HG03432 (cell line): ENCODE measurements at regions not wholly inside any gene's neighbourhood (a gene's known extent, or its start where the extent isn't known, plus 50 kb on each side); places are given as distances from the start of the nearest gene placed in this dataset.

ENCODE experiments used
- ATAC-seq: cut with Tn5 transposase; IDR thresholded peaks from one replicate; pipeline ENCODE4 v1.9.1; 2021; ENCODE audit warnings: mild to moderate bottlenecking, moderate library complexity; ENCODE audit not compliant: unreplicated experiment

DNA sequence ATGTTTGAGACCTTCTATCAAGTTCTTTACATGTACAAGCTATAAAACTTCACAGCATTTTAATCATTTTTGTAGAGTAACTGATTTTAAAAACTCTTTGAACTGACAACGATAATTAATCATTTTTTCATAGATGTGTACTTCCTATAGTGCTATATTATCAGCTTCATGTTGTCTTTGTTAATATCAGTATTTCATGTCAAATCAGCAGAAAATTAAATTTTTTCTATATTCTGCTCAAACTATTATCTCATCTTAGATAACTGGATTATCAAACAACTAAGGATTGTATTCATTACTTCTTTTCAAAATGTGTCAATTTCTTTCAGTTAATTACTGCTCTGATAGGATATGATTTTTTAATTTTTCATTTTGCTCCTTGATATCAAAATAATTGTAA is 214.6 kb upstream of the RGS18 start:
- no peak for ATAC-seq

DNA sequence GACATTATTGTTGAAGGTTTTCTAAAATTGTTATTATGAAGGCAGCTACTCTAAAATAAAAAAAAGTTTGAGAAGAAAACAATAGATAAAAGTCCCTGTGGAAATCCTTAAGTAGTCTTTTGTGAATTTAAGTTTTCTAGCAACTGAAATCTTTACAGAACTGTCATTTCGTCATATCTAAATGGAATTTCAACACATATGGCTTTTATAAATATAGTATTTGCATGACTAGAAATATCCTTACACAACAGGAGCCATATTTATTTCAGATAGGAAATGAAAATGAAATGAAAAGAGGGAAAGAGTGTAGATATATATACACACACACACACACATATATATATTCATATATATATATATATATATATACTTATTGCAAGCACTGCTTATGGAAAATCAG is 204.7 kb upstream of the RGS18 start:
- ATAC-seq = no peak

DNA sequence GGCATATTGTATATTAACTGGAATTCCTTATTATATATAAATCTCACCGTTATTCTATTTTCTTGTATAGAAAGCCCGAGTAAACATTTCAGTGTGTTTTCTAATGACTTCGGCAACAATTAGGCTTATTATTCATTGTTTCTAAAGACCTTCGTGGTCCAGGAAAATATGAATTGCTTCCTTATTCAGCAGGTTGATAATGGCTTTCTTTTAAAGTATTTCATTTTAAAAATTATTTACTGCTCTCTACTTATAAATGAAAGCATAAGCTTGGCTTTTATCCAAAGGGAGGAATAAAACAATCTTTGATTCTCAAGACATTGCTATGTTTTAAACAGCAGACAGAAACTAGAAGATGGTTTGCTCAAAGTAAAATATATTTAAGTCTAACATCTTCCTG is 198.4 kb upstream of the RGS18 start:
- no peak for ATAC-seq

DNA sequence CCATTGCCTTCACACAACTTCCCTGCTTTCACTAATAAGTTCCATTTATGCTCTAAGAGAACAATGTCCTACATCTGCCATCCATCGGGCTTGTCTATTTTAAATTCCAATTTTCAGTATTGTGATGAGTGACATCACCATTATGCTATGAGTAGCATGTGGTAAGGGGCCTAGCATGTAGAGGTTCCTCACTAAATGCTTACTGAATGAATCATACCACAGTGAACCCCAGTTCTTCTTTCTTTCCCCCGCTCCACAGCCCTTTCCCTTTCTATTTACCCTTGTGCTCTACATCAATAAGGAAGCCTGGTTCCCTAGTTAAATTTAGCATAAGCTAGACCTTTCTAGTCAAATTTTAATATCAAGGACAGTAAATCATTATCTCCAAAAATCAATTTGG is 195.0 kb upstream of the RGS18 start:
- no peak for ATAC-seq

DNA sequence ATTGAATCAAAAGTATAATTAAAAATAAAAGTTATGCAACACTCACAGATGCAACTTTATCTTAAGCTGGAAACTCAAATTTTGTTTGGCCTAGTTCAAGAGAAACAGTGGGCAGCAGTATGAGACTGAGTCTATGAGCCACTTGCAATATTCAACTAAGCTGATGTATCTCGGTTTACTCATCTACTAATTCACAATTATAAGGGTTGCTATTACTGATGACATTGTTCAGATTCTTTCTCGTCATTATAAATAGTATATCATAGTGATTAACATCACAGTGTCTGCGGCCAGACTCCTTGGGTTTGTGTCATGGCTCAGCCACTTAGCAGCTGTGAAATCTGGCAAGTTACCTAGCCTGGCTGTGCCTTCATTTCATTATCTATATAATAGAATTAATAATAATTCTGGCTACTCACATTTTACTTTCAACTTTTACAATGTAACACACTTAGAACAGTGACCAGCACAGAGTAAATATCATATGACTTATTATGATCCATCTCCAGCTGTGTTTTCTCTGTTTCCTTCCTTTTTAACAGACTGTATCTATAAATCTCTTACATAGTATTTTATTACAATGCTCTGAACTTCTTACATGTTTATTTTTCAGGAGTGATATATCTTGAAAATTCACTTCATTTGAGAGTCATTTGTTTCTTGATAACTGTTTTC is 194.3 kb upstream of the RGS18 start:
- no peak for ATAC-seq

DNA sequence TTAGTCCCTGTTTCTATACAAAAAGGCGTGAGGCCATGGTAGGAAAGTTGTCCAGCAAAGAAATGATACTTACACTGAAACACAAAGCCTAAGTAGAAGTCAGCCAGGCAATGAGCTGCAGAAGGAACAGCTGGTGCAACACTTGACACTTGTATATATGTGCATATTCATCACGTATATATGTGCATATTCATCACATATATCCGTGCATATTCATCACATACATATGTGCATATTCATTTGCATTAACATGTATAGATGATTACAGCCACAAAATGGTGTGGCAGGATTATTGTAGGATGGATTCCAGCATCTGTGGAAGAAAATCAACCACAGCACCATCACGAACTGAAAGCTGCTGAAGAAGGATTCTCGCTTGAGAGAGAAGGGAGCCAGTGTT is 189.0 kb upstream of the RGS18 start:
- ATAC-seq = no peak

DNA sequence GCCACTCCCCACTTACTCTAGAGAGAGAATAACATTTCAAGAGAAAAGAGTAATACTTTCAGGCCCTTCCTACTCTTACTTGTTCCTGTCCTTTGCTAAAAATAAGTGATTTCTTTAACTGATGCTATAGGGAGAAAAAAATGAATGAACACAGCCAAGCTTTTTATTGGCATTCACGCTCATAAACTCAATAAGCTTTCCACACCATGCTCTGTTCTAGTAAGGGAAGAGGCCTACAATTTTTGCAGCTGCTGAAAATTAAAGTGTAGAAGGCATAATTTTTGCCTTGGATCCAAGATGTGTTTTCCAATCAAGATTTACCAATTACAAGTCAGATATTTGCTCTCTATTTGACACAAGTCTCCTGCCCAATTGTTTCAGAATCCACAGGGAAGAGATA is 188.1 kb upstream of the RGS18 start:
- no peak for ATAC-seq

DNA sequence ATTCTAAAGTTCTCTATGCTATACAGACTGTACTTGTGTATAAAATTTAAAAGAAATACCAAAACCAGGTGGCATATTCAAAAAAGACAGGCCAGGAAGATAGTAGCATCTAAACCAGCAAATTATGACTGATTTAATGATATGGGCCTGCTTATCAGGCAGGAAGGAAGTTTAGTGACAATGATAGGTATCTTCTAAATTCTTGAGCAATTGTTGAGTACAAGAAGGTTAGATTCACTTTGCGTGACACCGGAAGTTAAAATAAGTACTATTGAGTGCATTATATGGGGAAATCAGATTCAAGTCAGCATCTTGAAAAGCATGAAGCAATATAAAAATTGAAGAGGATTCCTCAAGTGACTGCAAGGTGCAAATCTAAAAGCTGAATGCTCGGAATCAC is 186.8 kb upstream of the RGS18 start:
- ATAC-seq = no peak

DNA sequence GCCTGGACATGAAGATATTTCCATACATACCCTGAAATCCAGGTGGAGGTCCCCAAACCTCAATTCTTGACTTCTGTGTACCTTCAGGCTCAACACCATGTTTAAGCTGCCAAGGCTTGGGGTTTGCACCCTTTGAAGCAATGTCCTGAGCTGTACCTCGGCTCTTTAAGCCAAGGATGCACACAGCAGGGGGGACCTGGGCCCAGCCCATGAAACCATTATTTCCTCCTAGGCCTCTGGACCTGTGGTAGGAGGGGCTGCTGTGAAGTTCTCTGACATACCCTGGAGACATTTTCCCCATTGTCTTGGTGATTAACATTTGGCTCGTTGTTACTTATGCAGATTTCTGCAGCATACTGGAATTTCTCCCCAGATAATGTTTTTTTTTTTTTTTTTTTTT is 184.3 kb upstream of the RGS18 start:
- no peak for ATAC-seq

DNA sequence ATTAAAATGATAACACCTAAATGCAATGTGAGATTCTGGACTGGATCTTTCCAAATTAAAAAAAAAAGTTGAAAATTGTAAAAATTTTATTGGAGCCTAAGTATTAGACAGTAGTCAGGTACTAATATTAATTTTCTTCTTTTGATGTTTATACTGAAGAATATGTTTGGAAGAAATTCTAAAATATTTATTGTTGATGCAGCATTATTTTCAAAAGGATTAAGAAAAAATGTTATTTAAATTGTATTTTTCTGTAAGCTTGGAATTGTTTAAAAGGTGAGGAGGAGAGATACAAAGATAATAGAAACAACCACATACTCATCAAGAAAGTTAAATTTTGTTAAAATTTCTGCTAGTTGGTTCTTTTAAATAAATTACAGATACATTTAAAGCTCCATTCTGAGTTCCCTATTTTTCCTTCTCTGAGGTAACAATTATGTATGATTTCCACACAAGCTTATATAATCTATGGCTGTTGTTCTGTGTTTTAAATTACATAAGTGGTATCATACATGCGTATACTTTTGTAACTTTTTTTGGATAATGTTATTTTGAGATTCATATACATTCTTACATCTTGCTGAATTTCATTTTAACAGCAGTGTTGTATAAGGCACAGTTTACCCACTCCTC is 180.3 kb upstream of the RGS18 start:
- no peak for ATAC-seq

DNA sequence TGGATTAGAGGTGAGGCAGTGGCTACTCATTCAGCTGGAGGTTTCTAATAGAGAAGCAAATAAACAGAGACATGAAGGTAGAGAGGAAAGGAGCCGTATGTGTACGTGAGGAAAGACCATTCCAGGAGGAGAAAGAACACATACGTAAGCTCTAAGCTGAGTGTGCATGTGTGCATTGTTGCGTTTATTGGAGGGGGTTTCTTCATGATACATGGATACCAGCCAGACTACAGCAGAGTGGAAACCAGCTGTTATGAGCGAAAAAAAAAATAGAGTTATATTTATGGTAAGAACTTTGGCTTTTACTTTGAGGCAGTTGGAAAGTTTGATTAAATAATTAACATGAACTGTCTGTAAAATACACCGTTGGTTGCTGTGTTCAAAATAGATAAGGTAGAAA is 173.4 kb upstream of the RGS18 start:
- no peak for ATAC-seq

DNA sequence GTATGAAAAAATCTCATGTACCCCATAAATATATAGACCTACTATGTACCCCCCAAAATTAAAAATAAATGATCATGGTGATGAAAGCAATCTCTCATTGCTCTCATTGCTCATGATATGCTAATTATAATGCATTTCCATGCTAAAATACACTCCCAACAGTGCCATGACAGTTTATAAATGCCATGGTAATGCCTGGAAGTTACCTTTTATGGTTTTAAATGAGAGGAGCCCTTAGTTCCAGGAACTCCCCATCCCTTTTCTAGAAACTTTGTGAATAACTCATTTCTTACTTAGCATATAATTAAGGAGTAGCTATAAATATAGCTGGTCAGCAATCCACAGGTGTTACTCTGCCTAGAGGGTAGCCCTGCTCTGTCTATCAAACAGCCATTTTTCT is 166.1 kb upstream of the RGS18 start:
- ATAC-seq = no peak

DNA sequence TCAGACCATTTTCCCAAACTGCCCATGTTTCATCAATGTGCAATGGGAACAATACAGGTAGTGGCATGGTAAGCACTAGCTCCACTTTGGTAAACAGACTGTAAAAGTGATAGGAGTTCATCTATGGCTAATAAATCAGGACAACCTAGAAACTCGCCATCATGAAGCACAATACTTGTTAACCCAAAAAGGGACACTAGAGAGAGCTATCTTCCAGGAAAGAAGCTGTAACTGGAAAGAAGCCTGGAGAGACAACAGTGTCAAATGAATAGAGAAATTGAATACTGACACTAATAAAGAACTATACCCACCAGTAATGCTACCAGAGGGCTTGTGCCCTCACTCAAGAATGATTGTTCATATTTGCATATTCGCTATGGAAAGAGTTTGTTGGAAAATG is 164.7 kb upstream of the RGS18 start:
- ATAC-seq = peak; percentile 42

DNA sequence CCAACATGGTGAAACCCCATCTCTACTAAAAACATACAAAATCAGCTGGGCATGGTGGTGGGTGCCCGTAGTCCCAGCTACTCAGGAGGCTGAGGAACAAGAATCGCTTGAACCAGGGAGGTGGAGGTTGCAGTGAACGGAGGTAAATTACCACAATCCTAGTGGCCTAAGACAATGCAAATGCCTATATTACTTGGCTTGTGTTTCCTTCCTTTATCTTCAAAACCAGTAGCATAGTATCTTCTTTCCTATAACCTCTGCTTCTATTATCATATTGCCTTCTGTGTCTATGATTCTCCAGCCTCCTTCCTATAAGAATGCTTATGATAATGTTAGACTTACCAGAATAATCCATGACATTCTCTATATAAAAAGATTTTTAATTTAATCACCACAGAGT is 156.2 kb upstream of the RGS18 start:
- ATAC-seq = no peak

DNA sequence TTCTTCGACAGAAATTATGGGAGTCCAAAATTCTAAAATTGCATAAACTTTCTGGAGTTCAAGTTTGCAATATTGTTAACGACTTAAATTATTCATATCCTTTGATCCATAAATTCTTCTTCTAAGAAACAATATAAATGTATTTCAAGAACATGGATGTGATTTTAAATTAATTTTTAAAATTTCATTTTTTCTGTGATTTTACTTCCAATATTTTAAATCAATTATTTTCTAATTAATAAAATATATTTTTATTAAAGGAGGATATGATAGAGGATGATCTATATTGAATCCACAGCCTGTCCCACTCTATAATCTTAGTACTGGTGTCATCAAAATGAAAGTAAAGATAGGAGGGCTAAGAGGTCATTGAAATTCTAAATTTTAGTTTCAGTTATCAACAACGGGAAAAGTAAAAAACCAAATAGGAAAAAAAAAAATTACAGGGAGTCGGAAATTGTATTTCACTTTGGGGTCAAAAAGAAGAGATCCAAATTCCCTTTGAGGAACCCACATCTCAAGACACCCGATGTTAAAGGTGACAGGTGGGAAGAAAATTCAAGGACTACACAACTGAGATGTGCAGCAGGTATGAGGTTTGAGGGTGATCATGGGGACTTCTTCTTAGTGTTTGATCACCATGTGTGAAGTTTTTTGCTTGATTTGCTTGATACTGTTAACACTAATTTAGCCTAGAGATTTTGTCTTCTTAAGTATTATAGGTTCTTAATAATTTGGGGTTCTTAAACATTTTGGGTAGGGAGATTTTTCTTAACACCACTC is 154.8 kb upstream of the RGS18 start:
- no peak for ATAC-seq

DNA sequence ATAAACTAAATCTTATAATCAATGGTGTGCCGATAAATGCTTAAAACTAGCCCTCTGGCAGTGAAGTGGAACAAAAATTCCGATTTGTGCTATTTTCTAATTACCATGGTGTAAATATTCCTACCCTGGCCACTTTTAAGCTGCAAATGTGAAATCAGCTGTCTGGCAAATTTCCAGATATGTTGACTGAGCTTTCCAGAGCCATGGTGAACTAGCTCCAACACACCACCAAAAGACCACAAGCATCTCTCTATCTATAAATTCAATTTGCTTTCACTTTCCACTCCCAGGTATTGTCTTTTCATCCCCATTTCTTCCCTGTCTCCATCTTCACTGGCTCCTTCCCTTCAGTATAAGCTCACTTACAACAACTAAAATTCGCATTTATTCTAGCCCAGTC is 152.3 kb upstream of the RGS18 start:
- ATAC-seq = no peak

DNA sequence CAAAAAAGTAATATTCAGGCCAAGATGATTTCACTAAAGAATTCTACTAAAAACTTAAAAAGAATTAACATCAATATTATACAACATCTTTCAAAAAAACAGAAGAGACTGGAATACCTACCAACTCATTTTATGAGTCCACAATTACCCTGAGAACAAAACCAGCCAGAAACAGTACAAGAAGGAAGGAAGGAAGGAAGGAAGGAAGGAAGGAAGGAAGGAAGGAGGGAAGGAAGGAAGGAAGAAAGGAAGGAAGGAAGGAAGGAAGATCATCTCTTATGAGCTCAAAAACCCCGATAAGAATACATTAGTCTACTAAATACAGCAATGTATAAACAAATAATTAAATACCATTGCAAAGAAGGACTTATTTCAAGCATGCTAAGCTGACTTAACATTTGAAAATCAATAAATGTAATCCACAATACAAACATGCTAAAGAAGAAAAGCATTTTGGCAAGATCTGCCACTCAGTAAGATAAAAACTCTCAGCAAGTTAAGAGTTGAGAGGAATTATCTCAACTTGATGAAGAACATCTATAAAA is 149.9 kb upstream of the RGS18 start:
- no peak for ATAC-seq

DNA sequence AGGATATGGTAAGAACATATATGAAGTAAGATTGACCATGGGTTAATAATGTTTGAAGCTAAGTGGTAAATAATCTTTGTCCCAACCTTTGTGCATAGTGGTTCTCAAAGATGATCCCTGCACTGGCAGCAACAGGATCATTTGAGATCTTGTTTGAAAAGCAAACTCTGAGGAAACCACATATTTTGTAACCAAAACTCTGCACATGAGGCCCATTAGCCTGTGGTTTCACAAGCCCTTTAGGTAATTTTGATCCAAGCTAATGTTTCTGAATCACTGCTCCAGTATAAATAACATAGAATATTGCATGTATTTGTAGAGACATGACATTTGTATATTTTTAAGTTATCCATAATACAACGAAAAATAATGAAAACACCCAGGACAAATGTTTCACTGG is 147.9 kb upstream of the RGS18 start:
- ATAC-seq = no peak

DNA sequence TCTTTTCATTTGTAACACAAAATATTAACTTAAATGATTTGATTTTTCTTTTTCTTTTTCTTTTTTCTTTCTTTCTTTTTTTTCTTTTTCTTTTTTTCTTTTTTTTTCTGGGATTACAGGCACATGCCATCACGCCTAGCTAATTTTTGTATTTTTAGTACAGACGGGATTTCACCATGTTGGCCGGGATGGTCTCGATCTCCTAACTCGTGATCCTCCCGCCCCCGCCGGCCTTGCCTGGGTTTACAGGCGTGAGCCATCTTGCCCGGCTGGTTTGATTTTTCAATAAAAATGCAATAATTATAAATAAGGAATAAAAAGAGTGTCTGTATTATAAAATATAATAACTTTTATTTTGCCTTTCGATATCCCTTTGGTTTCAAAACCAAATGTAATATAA is 146.7 kb upstream of the RGS18 start:
- ATAC-seq = no peak

DNA sequence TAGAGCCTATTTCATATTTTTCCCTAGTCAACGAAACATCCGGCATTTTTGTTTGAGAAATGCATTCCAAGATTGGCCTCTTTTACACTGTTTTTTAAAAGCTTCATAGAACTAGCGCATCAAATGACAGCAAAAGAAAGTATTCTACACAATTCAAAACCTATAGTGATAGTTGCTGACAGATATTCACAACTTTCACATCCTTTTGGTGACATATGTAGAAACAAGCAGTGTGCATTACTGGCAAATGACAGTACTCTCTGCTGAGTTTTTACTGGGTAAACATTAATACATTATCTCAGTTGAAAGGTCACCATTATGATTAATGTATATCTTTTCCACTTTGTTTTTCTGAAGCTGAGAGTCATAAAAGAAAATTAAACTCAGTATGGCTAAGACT is 135.4 kb upstream of the RGS18 start:
- ATAC-seq = no peak

DNA sequence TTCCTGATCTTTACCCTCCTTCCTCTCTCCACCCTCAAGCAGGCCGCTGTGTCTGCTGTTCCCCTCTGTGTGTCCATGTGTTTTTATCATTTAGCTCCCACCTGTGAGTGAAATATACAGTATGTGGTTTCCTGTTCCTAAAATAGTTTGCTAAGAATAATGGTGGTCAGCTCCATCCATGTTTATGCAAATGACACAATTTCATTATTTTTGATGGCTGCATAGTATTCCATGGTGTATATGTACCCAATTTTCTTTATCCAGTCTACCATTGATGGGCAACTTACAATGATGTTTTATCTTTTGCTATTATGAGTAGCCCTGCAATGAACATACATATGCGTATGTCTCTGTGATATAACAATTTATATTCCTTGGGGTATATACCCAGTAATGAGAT is 133.4 kb upstream of the RGS18 start:
- no peak for ATAC-seq

DNA sequence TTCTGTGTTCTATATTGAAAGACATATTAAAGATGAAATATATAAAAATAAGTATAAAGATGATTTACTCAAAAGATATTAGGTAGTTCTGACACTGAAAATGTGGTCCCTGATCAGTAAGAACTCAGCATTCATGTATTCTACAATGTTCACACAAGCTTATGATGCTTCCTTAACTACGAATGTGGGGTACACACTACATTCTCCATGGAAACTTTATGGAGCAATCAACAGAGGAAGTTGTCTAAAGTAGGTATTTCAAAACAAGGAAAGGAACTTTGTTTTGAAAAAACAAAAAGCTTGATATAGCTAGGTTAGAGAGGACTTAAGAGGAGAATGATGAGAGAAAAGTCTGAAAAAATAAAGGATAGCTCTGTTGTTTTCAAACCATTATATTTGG is 119.7 kb upstream of the RGS18 start:
- no peak for ATAC-seq
